MV-4-11 (cell line): ENCODE measurements at regions not wholly inside any gene's neighbourhood (a gene's known extent, or its start where the extent isn't known, plus 50 kb on each side); places are given as distances from the start of the nearest gene placed in this dataset.

Experiments
- DNase-seq: peaks from one replicate; lab custom pipeline; 2025; lab: John Stamatoyannopoulos, UW

- DNase-seq = no peak
Observed at GRCh38 chr5:33153372-33153771, 287.4 kb upstream of the TARS1 start.

- DNase-seq = peak; percentile 49
Observed at GRCh38 chr5:33153831-33154230, 286.9 kb upstream of the TARS1 start.

GRCh38 chr5:33160871-33161270 lies 279.9 kb upstream of the TARS1 start:
- DNase-seq = no peak

GRCh38 chr5:33161421-33161820 lies 279.3 kb upstream of the TARS1 start:
- DNase-seq = no peak

- DNase-seq = no peak
Observed at GRCh38 chr5:33162057-33162456, 278.7 kb upstream of the TARS1 start.

GRCh38 chr5:33166522-33166921 lies 274.2 kb upstream of the TARS1 start:
- no peak for DNase-seq

GRCh38 chr5:33166948-33167347 lies 273.8 kb upstream of the TARS1 start:
- no peak for DNase-seq

- no peak for DNase-seq
Observed at GRCh38 chr5:33167541-33167940, 273.2 kb upstream of the TARS1 start.

- DNase-seq = no peak
Observed at GRCh38 chr5:33170411-33170810, 270.4 kb upstream of the TARS1 start.

GRCh38 chr5:33174383-33174782 lies 266.4 kb upstream of the TARS1 start:
- no peak for DNase-seq

- no peak for DNase-seq
Observed at GRCh38 chr5:33179301-33179700, 261.5 kb upstream of the TARS1 start.

GRCh38 chr5:33180900-33181299 lies 259.9 kb upstream of the TARS1 start:
- no peak for DNase-seq

- DNase-seq = peak; percentile 29
Observed at GRCh38 chr5:33182986-33183385, 257.8 kb upstream of the TARS1 start.

GRCh38 chr5:33184367-33184766 lies 256.4 kb upstream of the TARS1 start:
- DNase-seq = no peak

- DNase-seq = no peak
Observed at GRCh38 chr5:33188089-33188488, 252.7 kb upstream of the TARS1 start.

- no peak for DNase-seq
Observed at GRCh38 chr5:33194914-33195313, 245.9 kb upstream of the TARS1 start.

GRCh38 chr5:33195431-33196165 lies 245.2 kb upstream of the TARS1 start:
- DNase-seq = no peak

GRCh38 chr5:33198836-33199235 lies 241.9 kb upstream of the TARS1 start:
- no peak for DNase-seq

- DNase-seq = no peak
Observed at GRCh38 chr5:33203931-33204330, 236.8 kb upstream of the TARS1 start.

- no peak for DNase-seq
Observed at GRCh38 chr5:33205079-33205478, 235.7 kb upstream of the TARS1 start.

- no peak for DNase-seq
Observed at GRCh38 chr5:33205727-33206410, 234.9 kb upstream of the TARS1 start.

- no peak for DNase-seq
Observed at GRCh38 chr5:33206962-33207506, 233.7 kb upstream of the TARS1 start.

GRCh38 chr5:33209252-33209651 lies 231.5 kb upstream of the TARS1 start:
- no peak for DNase-seq
